B cell (primary cell): ENCODE measurements at regions not wholly inside any gene's neighbourhood (a gene's known extent, or its start where the extent isn't known, plus 50 kb on each side); places are given as distances from the start of the nearest gene placed in this dataset.

ENCODE experiments used
- ATAC-seq: fragments of 200-7000 bp; cut with Tn5 transposase; one replicate; pipeline ENCODE4 v1.10.0; 2021; ENCODE audit warnings: low read depth, mild to moderate bottlenecking, moderate number of reproducible peaks, moderate library complexity
- CTCF ChIA-PET: fragments of 350-600 bp; sonication (Branson Sonifier 250); formaldehyde crosslinking; loops from one replicate; lab custom pipeline; 2021; ENCODE audit warnings: antibody characterized with exemption, inconsistent platforms; lab: Charles Lee
- POLR2A ChIA-PET: fragments of 350-600 bp; sonication (Branson Sonifier 250); formaldehyde crosslinking; loops from one replicate; lab custom pipeline; 2021; ENCODE audit warnings: antibody characterized with exemption; lab: Charles Lee
- DNase-seq: peaks from one replicate; pipeline ENCODE4 v3.0.0; 2013
- H2AFZ ChIP-seq: 2 replicates; pipeline ENCODE4 v1.6.1; 2012; ENCODE audit warnings: mild to moderate bottlenecking, low read depth, low read length; ENCODE audit not compliant: insufficient read depth, poor library complexity, severe bottlenecking
- H3K27ac ChIP-seq, 2 donors: 1 replicate in 1 of 2; 2 replicates in 1 of 2; pipeline ENCODE4 v1.5.1; 2012 to 2013; ENCODE audit warnings: low read length in 2 of 2, mild to moderate bottlenecking in 2 of 2, moderate library complexity in 1 of 2
- H3K27me3 ChIP-seq, 4 experiments: fragments of 200-600 bp in 1 of 4; sonication (generic) in 1 of 4; replicated peaks in 1 of 4; 1 replicate in 2 of 4; 2 replicates in 2 of 4; pipeline versions ENCODE4 v1.6.1 to v1.7.0; 2013 to 2016; ENCODE audit warnings: low read length in 3 of 4, mild to moderate bottlenecking in 2 of 4, mixed read lengths in 1 of 4, moderate library complexity in 1 of 4; ENCODE audit not compliant: insufficient read depth in 4 of 4, control insufficient read depth in 3 of 4; ENCODE audit errors: control extremely low read depth in 1 of 4
- H3K36me3 ChIP-seq, 2 experiments: replicated peaks in 1 of 2; 1 replicate in 1 of 2; 2 replicates in 1 of 2; pipeline versions ENCODE4 v1.6.1 to v1.7.1; 2013; ENCODE audit warnings: low read length in 1 of 2; ENCODE audit not compliant: insufficient read depth in 2 of 2, control insufficient read depth in 1 of 2; ENCODE audit errors: control extremely low read depth in 1 of 2, extremely low read depth in 1 of 2
- H3K4me1 ChIP-seq, 2 donors: fragments of 200-600 bp in 1 of 2; sonication (generic) in 1 of 2; 1 replicate in 1 of 2; 2 replicates in 1 of 2; pipeline versions ENCODE4 v1.5.1 to v1.6.1; 2013 to 2017; ENCODE audit warnings: low read length in 2 of 2; ENCODE audit not compliant: control insufficient read depth in 2 of 2, insufficient read depth in 2 of 2
- H3K4me2 ChIP-seq: replicated peaks from 2 replicates; pipeline ENCODE3; 2012; ENCODE audit warnings: mild to moderate bottlenecking, low read depth, low read length; ENCODE audit not compliant: poor library complexity, severe bottlenecking
- H3K4me3 ChIP-seq, 5 experiments: fragments of 200-600 bp in 1 of 5; sonication (generic) in 1 of 5; 1 replicate in 3 of 5; 2 replicates in 2 of 5; pipeline versions ENCODE4 v1.5.1 to v1.7.0; 2011 to 2016; ENCODE audit warnings: low read length in 4 of 5, mild to moderate bottlenecking in 4 of 5, low read depth in 2 of 5, control low read depth in 1 of 5, moderate library complexity in 1 of 5; ENCODE audit not compliant: insufficient read depth in 1 of 5; ENCODE audit errors: control extremely low read depth in 1 of 5, extremely low read depth in 1 of 5
- H3K79me2 ChIP-seq: fragments of 200-600 bp; sonication (generic); one replicate; pipeline ENCODE4 v1.6.0; 2016; ENCODE audit warnings: low read length; ENCODE audit not compliant: control insufficient read depth, insufficient read depth
- H3K9ac ChIP-seq: fragments of 200-600 bp; sonication (generic); 2 replicates; pipeline ENCODE4 v1.6.1; 2017; ENCODE audit warnings: mild to moderate bottlenecking, low read length, moderate library complexity
- H3K9me3 ChIP-seq, 3 donors: one replicate each; pipeline versions ENCODE4 v1.6.1 to v1.7.1; 2013; ENCODE audit warnings: low read length in 2 of 3; ENCODE audit not compliant: control insufficient read depth in 2 of 3, insufficient read depth in 1 of 3; ENCODE audit errors: control extremely low read depth in 1 of 3
- H4K20me1 ChIP-seq: 2 replicates; pipeline ENCODE4 v1.6.0; 2012; ENCODE audit warnings: mild to moderate bottlenecking, low read length; ENCODE audit not compliant: insufficient read depth, control insufficient read depth, poor library complexity, severe bottlenecking
- H3K27ac Mint-ChIP-seq: one replicate; pipeline ENCODE4 v1.8.0; 2021; ENCODE audit warnings: mixed read lengths
- H3K27me3 Mint-ChIP-seq: one replicate; pipeline ENCODE4 v1.8.0; 2021; ENCODE audit warnings: mixed read lengths
- H3K4me1 Mint-ChIP-seq: one replicate; pipeline ENCODE4 v1.8.0; 2021; ENCODE audit warnings: mixed read lengths
- H3K4me3 Mint-ChIP-seq: one replicate; pipeline ENCODE4 v1.8.0; 2021; ENCODE audit warnings: mixed read lengths
- H3K9me3 Mint-ChIP-seq: one replicate; pipeline ENCODE4 v1.8.0; 2022; ENCODE audit warnings: mixed read lengths; ENCODE audit not compliant: insufficient read depth
- EZH2 ChIP-seq: IDR thresholded peaks from 2 replicates; pipeline ENCODE4 v1.6.1; 2012; ENCODE audit warnings: borderline replicate concordance, low read depth, mild to moderate bottlenecking, moderate library complexity, low read length; ENCODE audit not compliant: insufficient read depth, poor library complexity, severe bottlenecking
- WGBS: methylation state at CpG from one replicate; pipeline ENCODE4 v1.1.5; 2013; ENCODE audit warnings: missing lambda C conversion rate; ENCODE audit not compliant: insufficient coverage; 5-methylcytosine and 5-hydroxymethylcytosine counted together
- intact Hi-C: fragments of 100-400 bp; cut with micrococcal nuclease; formaldehyde crosslinking; loops from one replicate; pipeline ENCODE4 v1.10.0; 2022
- TF ChIP-seq, protein P1 (sequence below): fragments of 200-600 bp; IDR thresholded peaks from one replicate; pipeline ENCODE4 v1.8.0; 2022; ENCODE audit warnings: antibody characterized with exemption, mild to moderate bottlenecking

DNA sequence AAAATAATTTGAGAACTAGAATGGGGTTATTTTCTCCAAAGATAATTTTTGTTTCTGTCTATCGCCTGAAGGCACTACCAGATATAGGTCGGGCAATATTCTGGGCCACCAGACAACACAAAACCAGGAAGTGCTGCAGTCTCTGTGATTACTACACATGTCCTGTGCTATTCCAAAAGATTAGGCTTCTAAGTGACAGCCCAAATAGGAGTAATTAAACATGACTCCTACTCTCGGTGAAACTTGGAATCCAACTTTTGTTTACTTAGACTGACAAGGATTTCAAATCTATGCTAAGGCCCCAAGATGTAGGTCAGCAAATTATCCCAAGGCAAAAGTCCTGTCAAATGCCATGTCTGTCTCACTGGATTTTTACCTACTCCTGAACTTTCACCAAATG is 157.6 kb upstream of the LRFN5 start:
- Histone ChIP-seq H3K79me2 (no peaks in the 10 kb centered on the region), H3K4me3 (no peak overlapping the region), H2AFZ (no peak overlapping the region), H3K27me3 (no peaks in the 10 kb centered on the region), H3K36me3 (no peaks in the 10 kb centered on the region), H3K4me2 (no peak overlapping the region), H3K4me1 (no peaks in the 10 kb centered on the region), H3K9me3 (no peaks in the 10 kb centered on the region), H3K27ac (no peak overlapping the region), H3K9ac (no peak overlapping the region), H4K20me1 (no peaks in the 10 kb centered on the region)
- intact Hi-C loops, result no loop called here
- Mint-ChIP-seq H3K4me3 (no peak overlapping the region), H3K27me3 (no peaks in the 10 kb centered on the region), H3K27ac (no peak overlapping the region), H3K9me3 (no peaks in the 10 kb centered on the region), H3K4me1 (no peaks in the 10 kb centered on the region)
- WGBS, result 65% methylated on average over 2 of the region's 3 CpGs
- ChIA-PET CTCF (no interaction called here), POLR2A (no interaction called here)
- ATAC-seq, result no peak
- DNase-seq, result no peak
- TF ChIP-seq, protein P1, sequence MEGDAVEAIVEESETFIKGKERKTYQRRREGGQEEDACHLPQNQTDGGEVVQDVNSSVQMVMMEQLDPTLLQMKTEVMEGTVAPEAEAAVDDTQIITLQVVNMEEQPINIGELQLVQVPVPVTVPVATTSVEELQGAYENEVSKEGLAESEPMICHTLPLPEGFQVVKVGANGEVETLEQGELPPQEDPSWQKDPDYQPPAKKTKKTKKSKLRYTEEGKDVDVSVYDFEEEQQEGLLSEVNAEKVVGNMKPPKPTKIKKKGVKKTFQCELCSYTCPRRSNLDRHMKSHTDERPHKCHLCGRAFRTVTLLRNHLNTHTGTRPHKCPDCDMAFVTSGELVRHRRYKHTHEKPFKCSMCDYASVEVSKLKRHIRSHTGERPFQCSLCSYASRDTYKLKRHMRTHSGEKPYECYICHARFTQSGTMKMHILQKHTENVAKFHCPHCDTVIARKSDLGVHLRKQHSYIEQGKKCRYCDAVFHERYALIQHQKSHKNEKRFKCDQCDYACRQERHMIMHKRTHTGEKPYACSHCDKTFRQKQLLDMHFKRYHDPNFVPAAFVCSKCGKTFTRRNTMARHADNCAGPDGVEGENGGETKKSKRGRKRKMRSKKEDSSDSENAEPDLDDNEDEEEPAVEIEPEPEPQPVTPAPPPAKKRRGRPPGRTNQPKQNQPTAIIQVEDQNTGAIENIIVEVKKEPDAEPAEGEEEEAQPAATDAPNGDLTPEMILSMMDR, result no peak
- no peak for TF ChIP-seq EZH2

DNA sequence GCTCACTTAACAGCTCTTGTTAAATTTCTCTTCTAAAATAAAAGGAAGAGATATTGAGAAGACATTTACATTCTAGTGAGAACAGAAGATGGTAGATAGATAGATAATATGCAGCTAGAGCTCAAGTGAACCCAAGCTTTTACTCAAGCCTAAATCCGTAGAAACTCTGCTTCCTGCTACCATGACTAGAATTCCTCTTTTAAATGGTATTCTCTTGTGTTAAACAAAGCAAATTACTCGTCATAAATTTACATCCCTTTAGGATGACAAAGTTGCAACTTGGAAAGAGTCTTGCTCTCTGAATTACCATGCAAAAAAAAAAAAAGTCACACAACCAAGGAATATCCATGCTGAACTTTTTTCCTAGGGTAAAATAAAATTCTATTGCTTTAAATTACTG is 160.7 kb upstream of the LRFN5 start:
- DNase-seq (no peak), ATAC-seq (no peak)
- Histone ChIP-seq H4K20me1 (no peaks in the 10 kb centered on the region), H3K27ac (no peak overlapping the region), H3K4me1 (no peaks in the 10 kb centered on the region), H3K4me2 (no peak overlapping the region), H3K36me3 (no peaks in the 10 kb centered on the region), H3K27me3 (no peaks in the 10 kb centered on the region), H3K9me3 (no peaks in the 10 kb centered on the region), H3K9ac (no peak overlapping the region), H3K79me2 (no peaks in the 10 kb centered on the region), H2AFZ (no peak overlapping the region), H3K4me3 (no peak overlapping the region)
- H3K9me3 Mint-ChIP-seq, result no peaks in the 10 kb centered on the region
- H3K4me1 Mint-ChIP-seq, result no peaks in the 10 kb centered on the region
- intact Hi-C loops, result no loop called here
- POLR2A ChIA-PET, result no interaction called here
- CTCF ChIA-PET, result no interaction called here
- no peak overlapping the region for H3K27ac Mint-ChIP-seq
- no peaks in the 10 kb centered on the region for H3K27me3 Mint-ChIP-seq
- TF ChIP-seq EZH2, result no peak
- TF ChIP-seq, protein P1, result no peak
- no peak overlapping the region for H3K4me3 Mint-ChIP-seq
- WGBS, result no CpG with 5 or more reads among the region's 2 CpGs
